HCEC 1CT (cell line): ENCODE measurements at regions not wholly inside any gene's neighbourhood (a gene's known extent, or its start where the extent isn't known, plus 50 kb on each side); places are given as distances from the start of the nearest gene placed in this dataset.
"Not testable (repeated sequence)": the region's sequence is repeated elsewhere in the genome, so short reads cannot be mapped to it uniquely, and the experiment has no call there.

ENCODE experiments used
- DNase-seq: peaks from one replicate; pipeline ENCODE4 v3.0.0-alpha.2; 2017

DNA sequence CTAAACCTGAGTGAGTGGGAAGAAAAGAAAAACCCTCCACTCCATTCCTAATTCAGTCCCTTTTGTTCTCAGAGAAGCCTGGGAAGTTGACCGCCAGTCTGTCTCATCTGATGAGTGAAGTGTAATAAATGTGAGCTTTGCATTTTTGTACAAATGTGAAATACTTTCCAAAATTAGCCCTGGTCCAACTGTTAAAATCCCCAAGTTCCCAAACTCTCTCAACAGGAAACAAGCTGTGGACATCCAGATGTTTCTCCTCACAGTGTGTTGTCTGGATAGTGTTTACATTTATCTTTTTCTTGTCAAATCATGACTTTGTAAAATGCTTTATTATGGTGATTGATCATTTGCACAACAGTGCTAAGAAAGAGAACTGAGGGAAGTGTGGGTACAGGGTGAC lies 145.1 kb downstream of the TM2D1 start:
- no peak for DNase-seq

DNA sequence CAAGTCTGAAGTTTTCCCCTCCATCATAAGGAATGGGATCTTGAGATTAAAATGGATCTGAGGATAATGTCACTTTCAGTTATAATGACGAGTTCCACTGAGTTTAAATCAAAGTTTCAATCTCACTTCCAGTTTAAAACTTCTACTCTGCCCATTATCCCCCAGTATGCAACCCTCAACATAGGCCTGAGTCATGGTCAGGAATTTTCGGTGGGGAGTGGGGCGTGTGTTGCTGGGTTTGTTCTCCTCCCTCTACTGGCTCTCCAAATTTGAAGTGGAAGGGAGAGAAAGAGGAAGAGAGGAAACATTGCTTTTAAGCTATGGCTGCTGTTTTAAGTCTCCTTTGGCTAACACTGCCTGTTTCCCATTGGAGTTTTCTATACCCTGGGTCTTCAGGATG lies 152.9 kb downstream of the TM2D1 start:
- no peak for DNase-seq

DNA sequence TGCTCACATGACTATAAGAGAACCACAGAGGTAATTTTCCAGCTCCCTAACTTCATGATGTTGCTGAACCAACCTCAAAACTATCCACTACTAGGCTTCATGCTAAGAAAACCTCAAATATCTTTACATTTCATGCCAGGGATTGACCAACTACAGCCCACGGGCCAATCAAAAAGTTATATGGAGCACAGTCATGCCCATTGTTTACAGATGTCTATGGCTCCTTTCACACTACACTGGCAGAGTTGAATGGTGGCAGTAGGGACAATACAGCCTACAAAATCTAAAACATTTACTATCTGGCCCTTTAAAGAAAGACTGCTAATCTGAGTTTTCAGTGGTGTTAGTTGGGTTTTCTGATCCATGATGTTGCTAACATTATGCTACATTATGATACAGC lies 154.8 kb downstream of the TM2D1 start:
- DNase-seq: no peak

DNA sequence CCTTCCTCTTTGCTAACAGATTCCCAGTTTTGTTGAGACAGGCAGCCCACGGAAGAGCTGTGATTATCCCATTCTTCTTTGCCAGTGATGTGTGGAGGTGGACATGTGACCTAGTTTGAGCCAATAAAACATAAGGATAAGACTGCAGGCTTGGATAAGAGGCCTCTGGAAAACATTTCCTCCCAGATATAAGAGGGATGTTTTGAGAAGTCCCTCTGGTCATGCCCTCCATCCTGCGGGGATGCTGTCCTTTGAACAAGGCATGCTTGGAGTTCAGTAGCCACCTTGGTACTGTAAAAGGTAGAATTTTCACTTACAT lies 155.7 kb downstream of the TM2D1 start:
- no peak for DNase-seq

DNA sequence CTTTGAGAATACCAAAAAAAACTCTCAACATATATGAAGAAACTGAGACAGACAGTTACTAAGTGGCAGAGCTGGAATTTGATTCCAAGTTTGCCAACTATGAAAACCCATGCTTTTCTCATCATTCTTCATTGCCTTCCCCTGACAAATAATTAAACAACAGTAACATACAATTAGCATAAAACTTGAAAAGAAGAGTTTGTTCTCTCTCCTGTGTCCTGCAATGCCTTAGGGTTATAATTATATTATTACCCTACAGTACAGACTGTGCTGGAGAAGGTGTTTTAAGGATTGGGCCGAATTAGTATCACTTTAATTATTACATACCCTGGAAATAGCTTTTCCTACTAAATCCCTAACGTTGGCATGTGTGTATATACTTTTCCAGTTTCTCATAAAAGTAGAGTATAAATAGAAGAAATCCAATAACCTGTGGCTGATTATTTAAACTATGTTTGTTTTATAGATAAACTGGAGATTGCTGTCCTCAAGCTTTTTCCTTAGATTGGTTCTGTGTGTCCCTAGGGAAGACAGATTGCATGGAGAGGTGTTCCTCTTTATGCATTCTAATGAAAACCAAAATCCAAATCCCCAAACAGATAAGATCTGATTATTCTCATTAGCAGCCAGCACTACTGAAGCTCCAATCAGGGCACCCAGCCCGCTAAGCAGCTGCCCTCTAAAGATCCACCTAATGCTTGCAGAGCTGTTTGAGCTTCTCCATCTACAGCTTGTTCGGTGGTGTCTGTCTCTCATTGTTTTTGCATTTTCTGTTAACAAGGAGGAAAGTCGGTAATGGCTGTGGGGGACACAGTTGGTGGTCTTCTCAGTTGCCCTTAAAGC lies 156.3 kb downstream of the TM2D1 start:
- no peak for DNase-seq

DNA sequence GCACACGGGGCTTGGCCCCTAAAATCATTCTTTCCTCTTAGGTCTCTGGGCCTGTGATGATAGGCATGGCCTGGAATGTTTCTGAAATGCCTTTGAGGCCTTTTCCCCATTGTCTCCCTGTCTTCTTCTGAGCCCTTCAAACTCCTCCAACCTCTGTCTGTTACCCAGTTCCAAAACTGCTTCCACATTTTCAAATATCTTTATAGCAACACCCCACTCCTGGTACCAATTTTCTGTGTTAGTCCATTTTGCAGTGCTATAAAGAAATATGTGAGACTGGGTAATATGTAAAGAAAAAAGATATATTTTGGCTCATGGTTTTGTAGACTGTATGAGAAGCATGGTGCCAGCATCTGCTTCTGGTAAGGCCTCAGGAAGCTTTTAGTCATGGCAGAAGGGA lies 158.8 kb downstream of the TM2D1 start:
- no peak for DNase-seq

DNA sequence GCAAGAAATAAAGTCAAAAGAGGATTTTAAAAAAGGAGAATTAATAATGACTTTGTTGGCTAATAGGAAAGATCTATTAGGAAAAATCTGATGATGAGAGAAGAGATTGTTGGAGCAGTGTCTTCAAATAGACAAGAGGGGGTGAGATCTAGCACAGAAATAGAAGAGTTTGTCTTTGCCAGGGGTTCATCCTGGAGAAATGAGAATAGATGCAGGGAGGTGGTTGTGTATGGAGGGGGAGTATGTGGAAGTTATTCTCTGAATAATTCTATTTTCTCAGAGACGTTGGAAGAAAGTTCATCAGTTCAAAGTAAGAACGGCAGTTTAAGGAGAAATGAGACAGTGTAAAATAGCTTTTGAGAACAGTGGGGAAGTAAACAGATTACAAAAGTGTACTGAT lies 161.3 kb downstream of the TM2D1 start:
- no peak for DNase-seq

DNA sequence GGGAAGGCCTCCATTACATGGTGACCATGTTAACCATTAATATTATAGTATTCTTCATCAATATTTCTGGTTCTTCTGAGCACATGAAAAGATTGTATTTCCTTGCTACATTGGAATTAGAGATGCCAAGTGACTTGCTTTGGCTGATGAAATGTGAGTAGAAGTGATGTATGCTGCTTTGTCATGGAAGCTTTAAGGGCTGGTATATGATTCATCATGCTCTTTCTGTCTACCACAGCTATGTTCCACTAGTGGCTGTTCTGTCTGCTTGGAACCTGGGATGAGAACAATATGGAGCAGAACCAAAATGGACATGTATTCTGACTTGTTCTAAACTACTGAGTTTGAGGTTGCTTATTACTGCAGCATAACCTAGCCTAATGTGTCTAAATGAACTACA lies 163.3 kb downstream of the TM2D1 start:
- DNase-seq: peak; percentile 2

DNA sequence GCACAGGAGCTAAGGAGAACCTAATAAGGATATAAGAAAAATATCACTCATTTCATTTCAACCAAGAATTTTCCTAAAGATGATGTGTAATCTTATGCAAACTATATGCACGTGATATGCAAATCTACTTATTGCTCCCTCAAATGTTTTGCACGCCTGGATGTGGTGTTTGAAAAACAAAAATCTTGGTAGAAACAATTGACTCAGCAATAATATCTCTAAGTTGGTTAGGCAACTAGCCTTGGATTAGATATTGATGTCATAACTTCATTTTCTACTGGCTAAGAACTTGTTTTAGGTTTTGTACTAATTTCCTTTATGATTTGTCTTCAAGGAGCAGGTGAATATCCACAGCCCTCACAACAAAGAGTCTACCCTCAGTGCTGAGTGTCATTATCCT lies 164.6 kb downstream of the TM2D1 start:
- DNase-seq: no peak

DNA sequence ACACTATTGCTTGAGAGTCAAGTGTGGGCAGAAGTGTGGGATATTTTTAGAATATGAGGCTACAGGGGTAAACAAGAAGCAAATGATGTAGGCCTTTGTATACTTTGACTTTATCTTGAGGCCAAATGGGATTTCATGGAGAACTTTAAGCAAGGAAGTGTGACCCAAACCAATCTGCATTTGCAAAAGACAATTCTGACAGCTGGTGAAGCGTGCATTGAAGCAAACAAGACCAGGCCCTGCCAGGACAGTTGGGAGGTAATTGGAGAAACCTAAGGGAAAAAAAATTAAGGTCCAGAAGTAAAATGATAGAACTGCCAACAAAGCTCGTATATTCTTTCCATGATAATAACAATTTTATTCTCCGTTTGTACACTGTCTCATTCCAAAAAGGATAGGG lies 168.3 kb downstream of the TM2D1 start:
- no peak for DNase-seq

DNA sequence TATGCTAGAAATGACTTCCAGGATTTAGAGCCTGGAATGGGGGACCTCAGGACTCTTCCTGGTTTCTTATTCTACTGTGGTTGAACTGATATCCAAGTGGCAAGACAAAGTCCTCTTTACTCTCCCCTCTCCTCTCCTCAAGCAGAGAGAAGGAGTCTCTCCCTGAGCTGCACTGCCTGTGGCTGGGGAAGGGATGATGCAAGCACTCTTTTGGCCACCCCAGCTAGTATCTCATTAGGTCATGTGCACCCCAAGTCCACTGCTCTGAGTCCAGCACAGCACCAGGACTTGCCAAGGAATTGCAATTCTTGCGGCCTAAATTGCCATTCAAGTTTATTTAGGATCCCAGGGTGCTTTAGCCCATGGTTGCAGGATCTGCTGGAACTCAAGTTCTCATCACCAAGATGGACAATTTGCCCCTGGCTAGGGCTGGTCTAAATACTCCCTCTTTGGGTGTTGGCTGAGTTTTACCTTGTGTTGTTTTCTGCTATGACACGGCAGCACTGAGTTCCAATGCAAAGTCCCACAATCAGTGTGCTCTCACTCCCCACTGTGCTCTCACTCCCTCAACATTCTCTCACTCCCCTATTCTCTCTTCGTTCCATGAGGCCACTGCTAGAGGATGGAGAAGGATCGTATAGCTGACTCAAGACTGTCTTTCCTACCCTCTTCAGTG lies 172.2 kb downstream of the TM2D1 start:
- DNase-seq: no peak

DNA sequence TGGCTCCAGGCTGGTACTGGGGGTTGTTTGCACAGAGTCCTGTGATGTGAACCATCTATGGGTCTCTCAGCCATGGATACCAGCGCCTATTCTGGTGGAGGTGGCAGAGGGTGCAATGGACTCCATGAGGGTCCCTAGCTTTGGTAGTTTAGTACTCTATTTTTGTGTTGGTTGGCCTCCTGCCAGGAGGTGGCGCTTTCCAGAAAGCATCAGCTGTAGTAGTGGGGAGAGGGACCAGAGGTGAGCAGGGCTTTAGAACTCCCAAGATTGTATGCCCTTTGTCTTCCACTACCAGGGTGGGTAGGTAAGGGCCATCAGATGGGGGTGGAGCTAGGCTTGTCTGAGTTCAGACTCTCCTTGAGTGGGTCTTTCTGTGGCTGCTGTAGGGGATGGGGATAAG lies 177.6 kb downstream of the TM2D1 start:
- DNase-seq: not testable (repeated sequence)

DNA sequence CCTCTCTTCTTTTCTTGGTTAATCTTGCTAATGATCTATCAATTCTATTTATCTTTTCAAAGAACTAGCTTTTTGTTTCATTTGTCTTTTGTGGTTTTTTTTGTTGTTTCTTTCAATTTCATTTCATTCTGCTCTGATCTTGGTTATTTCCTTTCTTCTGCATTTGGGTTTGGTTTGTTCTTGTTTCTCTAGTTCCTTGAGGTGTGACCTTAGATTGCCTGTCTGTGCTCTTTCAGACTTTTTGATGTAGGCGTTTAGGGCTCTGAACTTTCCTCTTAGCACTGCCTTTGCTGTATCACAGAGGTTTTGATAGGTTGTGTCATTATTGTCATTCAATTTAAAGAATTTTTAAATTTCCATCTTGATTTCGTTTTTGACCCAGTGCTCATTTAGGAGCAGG lies 180.1 kb downstream of the TM2D1 start:
- DNase-seq: not testable (repeated sequence)

DNA sequence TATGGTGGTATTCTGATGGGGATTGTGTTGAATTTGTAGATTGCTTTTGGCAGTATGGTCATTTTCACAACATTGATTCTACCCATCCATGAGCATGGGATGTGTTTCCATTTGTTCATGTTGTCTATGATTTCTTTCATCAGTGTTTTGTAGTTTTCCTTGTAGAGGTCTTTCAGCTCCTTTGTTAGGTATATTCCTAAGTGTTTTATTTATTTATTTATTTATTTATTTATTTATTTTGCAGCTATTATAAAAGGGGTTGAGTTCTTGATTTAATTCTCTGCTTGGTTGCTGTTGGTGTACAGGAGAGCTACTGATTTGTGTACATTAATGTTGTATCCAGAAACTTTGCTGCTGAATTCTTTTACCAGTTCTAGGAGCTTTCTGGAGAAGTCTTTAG lies 181.4 kb downstream of the TM2D1 start:
- not testable (repeated sequence) for DNase-seq

DNA sequence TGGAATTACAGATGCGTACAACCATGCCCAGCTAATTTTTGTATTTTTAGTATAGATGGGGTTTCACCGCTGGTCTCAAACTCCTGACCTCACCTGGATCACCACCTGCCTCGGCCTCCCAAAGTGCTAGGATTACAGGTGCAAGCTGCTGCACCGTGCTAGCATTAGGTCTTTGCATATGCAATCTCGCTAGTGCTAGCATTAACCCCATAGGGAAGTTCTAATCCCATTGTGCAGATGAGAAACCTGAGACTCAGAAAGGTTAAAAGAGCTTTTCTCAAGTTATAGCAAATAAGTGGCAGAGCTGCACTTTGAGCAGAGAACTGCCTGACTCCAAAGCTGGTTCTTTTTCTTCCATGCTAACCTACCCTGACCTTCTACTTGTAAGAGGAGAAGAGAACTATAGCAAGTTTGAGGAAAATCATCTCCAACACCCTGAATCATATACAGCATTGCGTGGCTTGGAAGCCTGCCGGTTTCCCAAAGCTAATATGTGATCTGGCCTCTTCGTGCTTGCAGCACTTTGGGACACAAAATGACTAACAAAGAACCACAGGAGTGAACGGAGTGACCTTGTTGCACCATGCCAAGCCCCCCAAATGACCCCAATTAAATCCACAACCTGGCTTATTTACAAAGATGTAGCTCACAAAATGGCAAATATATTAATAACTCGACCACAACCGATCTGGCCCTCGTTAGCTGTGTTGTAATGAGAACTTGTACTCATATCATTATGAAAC lies 185.1 kb downstream of the TM2D1 start:
- no peak for DNase-seq

DNA sequence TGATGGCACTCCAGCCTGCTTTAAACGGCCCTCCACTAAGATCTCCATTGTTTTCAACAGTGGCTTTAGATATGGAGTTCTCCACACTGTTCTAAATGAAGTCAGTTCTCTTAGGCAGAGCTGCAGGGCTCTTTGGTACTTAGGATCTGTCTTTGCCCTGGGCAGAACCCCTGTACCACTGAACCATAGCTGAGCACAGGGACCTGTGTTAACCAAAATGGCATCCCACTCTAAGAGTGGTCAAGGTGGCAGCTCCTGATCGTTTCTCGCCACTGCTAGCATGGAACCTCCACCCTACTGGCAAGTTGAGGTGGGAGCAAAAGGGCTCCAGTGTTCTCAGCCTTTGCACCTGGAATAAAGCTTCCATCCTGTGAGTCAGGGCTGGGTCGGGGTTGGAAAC lies 186.7 kb downstream of the TM2D1 start:
- no peak for DNase-seq

DNA sequence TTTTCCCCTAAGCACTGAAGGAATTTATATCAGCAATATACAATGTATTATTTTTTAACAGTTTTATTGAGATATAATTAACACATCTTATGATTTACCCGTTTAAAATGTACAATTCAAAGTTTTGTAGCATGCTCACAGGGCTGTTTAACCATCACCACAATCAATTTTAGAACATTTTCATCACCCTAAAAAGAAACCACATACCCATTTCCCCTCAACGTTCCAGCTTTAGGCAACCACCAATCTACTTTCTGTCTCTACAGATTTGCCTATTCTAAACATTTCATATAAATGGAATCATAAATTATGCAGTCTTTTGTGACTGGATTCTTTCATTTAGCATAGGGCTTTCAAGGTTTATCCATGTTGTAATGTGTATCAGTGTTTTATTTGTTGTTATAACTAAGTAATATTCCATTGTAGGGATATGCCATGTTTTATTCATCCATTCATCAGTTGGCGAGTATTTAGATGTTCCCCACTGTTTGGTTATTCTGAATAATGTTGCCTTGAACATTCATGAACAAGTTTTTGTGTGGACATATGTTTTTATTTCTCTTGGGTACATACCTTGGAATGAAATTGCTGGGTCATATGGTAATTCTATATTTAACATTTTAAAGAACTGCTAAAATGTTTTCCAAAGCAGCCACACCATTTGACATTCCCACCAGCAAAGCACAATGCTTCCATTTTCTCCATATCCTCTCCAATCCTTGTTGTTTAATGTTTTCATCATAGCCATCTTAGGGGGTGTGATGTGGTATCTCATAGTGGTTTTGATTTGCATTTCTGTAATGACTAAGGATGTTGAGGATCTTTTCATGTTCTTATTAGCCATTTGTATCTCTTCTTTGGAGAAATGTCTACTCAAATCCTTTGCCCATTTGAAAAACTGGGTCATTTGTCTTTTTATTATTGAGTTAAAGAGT lies 188.5 kb downstream of the TM2D1 start:
- DNase-seq: no peak

DNA sequence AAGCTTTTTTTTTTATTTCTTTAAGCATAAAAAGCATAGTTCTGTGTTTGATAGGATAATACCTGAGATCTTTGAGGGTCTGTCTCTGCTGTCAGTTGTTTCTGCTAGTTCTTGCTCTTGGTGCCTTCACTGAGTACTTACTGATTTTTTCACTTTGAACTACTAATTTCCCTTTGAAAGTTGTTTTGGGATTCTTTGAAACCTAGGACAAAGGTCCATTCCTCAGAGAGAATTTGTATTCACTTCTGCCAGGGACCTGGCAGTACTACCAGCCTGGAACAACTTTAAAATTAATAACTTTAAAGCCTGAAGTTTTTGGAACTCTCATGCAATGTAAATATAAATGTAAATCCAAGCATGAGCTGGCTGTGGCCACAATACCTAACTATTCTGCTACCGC lies 190.1 kb downstream of the TM2D1 start:
- DNase-seq: no peak

DNA sequence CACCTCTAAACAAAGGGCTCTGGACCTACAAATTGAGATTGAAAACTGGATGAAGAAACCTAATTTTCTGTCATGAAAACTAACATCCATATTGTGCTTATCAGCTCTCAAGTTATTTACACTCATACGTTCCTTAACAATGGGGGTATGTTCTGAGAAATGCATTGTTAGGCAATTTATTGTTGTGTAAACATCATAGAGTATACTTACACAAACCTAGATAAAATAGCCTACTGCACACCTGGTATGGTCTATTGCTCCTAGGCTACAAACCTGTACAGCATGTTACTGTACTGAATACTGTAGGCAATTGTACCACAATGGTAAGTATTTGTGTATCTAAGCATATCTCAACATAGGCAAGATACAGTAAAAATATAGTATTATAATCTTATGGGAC lies 191.4 kb downstream of the TM2D1 start:
- no peak for DNase-seq

DNA sequence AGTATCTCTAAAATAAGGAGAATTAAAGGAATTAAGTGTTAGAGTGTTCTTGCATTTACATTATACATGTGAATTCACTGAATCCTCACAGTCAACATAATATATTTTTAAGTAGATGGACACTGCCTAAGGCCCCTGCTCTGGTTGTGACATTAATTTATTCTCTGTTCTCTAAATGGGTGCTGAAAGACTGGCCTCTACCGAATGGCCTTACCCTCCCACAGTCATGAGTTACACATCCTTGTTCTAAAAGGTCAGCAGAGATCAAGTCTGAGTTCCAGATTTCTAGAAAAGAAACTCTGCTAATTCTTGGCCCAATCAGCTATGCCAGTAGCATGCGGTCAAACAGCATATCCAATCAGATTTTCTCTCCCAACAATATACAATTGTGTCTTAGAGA lies 193.2 kb downstream of the TM2D1 start:
- no peak for DNase-seq

DNA sequence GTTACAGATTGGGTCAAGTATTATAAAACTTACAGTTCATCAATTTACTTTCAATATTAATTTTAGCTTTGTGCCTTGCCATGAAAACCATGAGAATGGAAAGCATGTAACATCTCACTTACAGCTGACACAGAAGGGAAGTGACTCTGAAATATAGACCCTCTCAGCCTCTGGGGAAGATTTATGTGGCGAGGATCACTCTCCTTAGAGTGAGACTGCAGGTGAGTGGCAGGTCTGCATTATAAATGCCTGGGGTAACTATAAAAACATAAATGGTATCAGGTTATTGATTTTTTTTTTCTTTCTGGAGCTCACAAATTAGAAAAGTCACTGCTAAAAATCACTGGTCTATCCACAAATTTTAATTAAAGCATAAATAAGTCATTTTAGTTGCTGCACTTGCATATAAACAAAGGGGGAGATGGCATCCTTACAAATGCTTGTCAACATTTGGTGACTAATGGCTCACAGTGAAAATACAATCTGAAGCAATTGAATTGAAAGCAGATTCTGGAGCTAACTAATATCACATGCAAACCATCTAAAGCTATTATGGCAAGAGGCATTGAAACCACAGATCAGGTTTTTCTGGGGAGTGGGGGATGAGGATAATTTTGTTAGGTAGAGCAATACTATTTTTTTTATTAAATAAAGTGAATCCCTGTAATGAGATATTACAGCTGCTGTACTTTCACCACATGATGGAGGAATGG lies 200.9 kb downstream of the TM2D1 start:
- no peak for DNase-seq

DNA sequence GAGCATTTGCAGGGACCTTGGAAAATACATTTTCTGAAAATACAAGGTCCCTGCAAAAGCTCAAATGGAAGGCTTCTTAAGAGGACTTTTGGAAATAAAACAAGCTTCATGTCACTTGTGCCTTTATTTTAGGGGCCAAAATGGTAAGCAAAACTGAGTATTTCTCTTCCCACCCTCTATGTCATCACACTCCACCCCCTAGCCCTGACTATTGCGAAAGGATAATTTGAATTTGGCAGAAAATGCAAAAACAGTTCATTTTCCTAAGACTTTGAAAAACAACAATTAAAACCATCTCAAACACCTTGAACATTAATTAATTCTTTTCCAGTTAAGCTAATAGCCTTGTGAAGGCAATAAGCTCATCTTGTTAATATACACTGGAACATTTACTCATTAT lies 201.7 kb downstream of the TM2D1 start:
- DNase-seq: no peak
